HepG2 (cell line): ENCODE measurements at regions not wholly inside any gene's neighbourhood (a gene's known extent, or its start where the extent isn't known, plus 50 kb on each side); places are given as distances from the start of the nearest gene placed in this dataset.
"Not testable (repeated sequence)": the region's sequence is repeated elsewhere in the genome, so short reads cannot be mapped to it uniquely, and the experiment has no call there.

Experiments used
- ATAC-seq: fragments of 200-7000 bp; cut with Tn5 transposase; 3 replicates; pipeline ENCODE4 v1.9.1; 2020; ENCODE audit warnings: mild to moderate bottlenecking, moderate library complexity
- BruUV-seq: library from RNA; stranded (reverse); fragments of 400-500 nt; replicated peaks from 2 replicates; lab custom pipeline; 2021; lab: Mats Ljungman, UMichigan
- CTCF ChIA-PET: fragments of 300-600 bp; formaldehyde crosslinking; extraction: SDS; loops from one replicate; lab custom pipeline; 2021; ENCODE audit warnings: low total read pairs, inconsistent platforms, low intra/inter-chr PET ratio; lab: Yijun Ruan, JAX
- POLR2A ChIA-PET: fragments of 350-600 bp; sonication (Branson Sonifier 250); formaldehyde crosslinking; loops from one replicate; lab custom pipeline; 2020; ENCODE audit warnings: antibody characterized with exemption, inconsistent platforms; lab: Yijun Ruan, JAX
- DNase-seq: peaks from one replicate; pipeline ENCODE4 v3.0.0-alpha.2; 2015; ENCODE audit warnings: low spot score
- FAIRE-seq: peaks from 3 replicates; lab custom pipeline; 2011; peaks lifted over from hg19 to GRCh38; lab: Jason Lieb, UNC
- H2AFZ ChIP-seq: one replicate; pipeline ENCODE4 v1.6.1; 2011; ENCODE audit warnings: low read length, inconsistent platforms
- H3K27ac ChIP-seq: fragments of 300-600 bp; 3 replicates; pipeline ENCODE4 v1.8.0; 2011; ENCODE audit warnings: mixed run types, mild to moderate bottlenecking, mixed read lengths, low read length, inconsistent platforms; ENCODE audit not compliant: insufficient read depth; ENCODE audit errors: extremely low read length
- H3K27me3 ChIP-seq, 2 experiments: fragments of 200-600 bp in 1 of 2; 2 replicates in 1 of 2; 3 replicates in 1 of 2; pipeline versions ENCODE4 v1.6.0 to v1.8.0; 2011; ENCODE audit warnings: low read length in 2 of 2, mild to moderate bottlenecking in 2 of 2, moderate library complexity in 2 of 2, inconsistent platforms in 1 of 2; ENCODE audit not compliant: insufficient read depth in 2 of 2, control insufficient read depth in 1 of 2
- H3K36me3 ChIP-seq, 2 experiments: fragments of 200-600 bp in 1 of 2; replicated peaks in 1 of 2; 2 replicates in 1 of 2; 3 replicates in 1 of 2; pipeline versions ENCODE4 v1.5.1 to v1.8.0; 2011; ENCODE audit warnings: low read length in 2 of 2, inconsistent platforms in 1 of 2; ENCODE audit not compliant: insufficient read depth in 2 of 2, control insufficient read depth in 1 of 2
- H3K4me1 ChIP-seq: 2 replicates; pipeline ENCODE4 v1.5.1; 2012; ENCODE audit warnings: low read length, inconsistent platforms; ENCODE audit not compliant: insufficient read depth
- H3K4me2 ChIP-seq: 2 replicates; pipeline ENCODE4 v1.6.0; 2011; ENCODE audit warnings: low read depth, low read length, inconsistent platforms
- H3K4me3 ChIP-seq, 3 experiments: fragments of 200-600 bp in 1 of 3; sonication (generic), shearing (Covaris generic) in 1 of 3; replicated peaks in 1 of 3; 2 replicates each; pipeline ENCODE4 v1.5.1; 2011 to 2016; ENCODE audit warnings: low read length in 3 of 3, inconsistent platforms in 2 of 3, low read depth in 2 of 3, mild to moderate bottlenecking in 2 of 3, control low read depth in 1 of 3, mixed read lengths in 1 of 3; ENCODE audit not compliant: insufficient read depth in 1 of 3
- H3K79me2 ChIP-seq: one replicate; pipeline ENCODE4 v1.6.1; 2011; ENCODE audit warnings: low read length, inconsistent platforms; ENCODE audit not compliant: insufficient read depth
- H3K9ac ChIP-seq: 2 replicates; pipeline ENCODE4 v1.6.0; 2011; ENCODE audit warnings: mild to moderate bottlenecking, low read depth, low read length, inconsistent platforms; ENCODE audit not compliant: insufficient read depth
- H3K9me3 ChIP-seq: 2 replicates; pipeline ENCODE4 v1.5.1; 2012; ENCODE audit warnings: mild to moderate bottlenecking, low read length
- H4K20me1 ChIP-seq: 2 replicates; pipeline ENCODE4 v1.6.0; 2011; ENCODE audit warnings: inconsistent platforms, mild to moderate bottlenecking, low read length, moderate library complexity; ENCODE audit not compliant: insufficient read depth
- WGBS: methylation state at CpG from one replicate; pipeline ENCODE4 v1.1.6; 2017; ENCODE audit warnings: low lambda C conversion rate; 5-methylcytosine and 5-hydroxymethylcytosine counted together
- in situ Hi-C: cut with HindIII; loops from 2 replicates; pipeline ENCODE4 v1.10.0; 2017; ENCODE audit warnings: low pct_unique_long_range_greater_than_20kb; ENCODE audit not compliant: extremely low pct_ligation_motif_present
- intact Hi-C: fragments of 100-400 bp; cut with micrococcal nuclease; formaldehyde crosslinking; loops from one replicate; pipeline ENCODE4 v1.10.0; 2022; ENCODE audit not compliant: unreplicated experiment
- small RNA-seq, 3 experiments: library from RNA; depleted of rRNA; stranded (forward); fragments of <200 nt; gene quantifications; one replicate each; pipeline ENCODE3, GENCODE V24; 2012; ENCODE audit warnings: low read depth in 2 of 3, low replicate concordance in 1 of 3; ENCODE audit not compliant: insufficient read length in 3 of 3, insufficient read depth in 2 of 3

GRCh38 chr15:21249508-21250019, 190.7 kb downstream of the POTEB3 start:
- FAIRE-seq, H3K79me2 ChIP-seq, H3K36me3 ChIP-seq, H3K9ac ChIP-seq, DNase-seq, H3K4me3 ChIP-seq, CTCF ChIA-PET, H2AFZ ChIP-seq, H3K9me3 ChIP-seq, H3K4me2 ChIP-seq, H3K4me1 ChIP-seq, intact Hi-C loops, ATAC-seq, BruUV-seq, H3K27ac ChIP-seq, in situ Hi-C loops, POLR2A ChIA-PET, H4K20me1 ChIP-seq, H3K27me3 ChIP-seq: not testable (repeated sequence)
- 0% methylated on average over 5 of the region's 5 CpGs for WGBS

Small RNAs in the stretch of these regions (small RNA-seq; reads per million reads assigned to genes)
- 0 reads per million in 3 experiments for gene RNU6-1235P
